ENCODE measurements at regions not wholly inside any gene's neighbourhood (a gene's known extent, or its start where the extent isn't known, plus 50 kb on each side); places are given as distances from the start of the nearest gene placed in this dataset.

GRCh38 chr18:63057707-63058106 is 261.9 kb downstream of the BCL2 start:
- intact Hi-C loops (cut with micrococcal nuclease) = no loop called here
- no peak for TF ChIP-seq ZNF445 (CRISPR knock-in tag; IDR thresholded peaks at IDR 0.05; ENCODE audit: low read depth)
- TF ChIP-seq ZNF318 (IDR thresholded peaks at IDR 0.05; ENCODE audit: borderline replicate concordance in 1 of 2, low read depth in 1 of 2) = no peak
- TF ChIP-seq PHF20 (IDR thresholded peaks at IDR 0.05; ENCODE audit: partially characterized antibody) = no peak
- TF ChIP-seq ZNF239 (CRISPR knock-in tag; IDR thresholded peaks at IDR 0.05) = no peak
- no peak for TF ChIP-seq SRSF7 (optimal IDR thresholded peaks at IDR 0.05; ENCODE audit: low read depth, low read length)
- no peak for TF ChIP-seq GABPB2 (CRISPR knock-in tag; conservative IDR thresholded peaks at IDR 0.05)
- TF ChIP-seq TCF3 (CRISPR knock-in tag; IDR thresholded peaks at IDR 0.05) = no peak
- TF ChIP-seq CHD2 (IDR thresholded peaks at IDR 0.05; ENCODE audit: low read depth, low read length) = no peak
- TF ChIP-seq ZBTB11 (CRISPR knock-in tag; IDR thresholded peaks at IDR 0.05) = no peak
- TF ChIP-seq E2F4 (CRISPR knock-in tag; IDR thresholded peaks at IDR 0.05; ENCODE audit: low read depth) = no peak

More at GRCh38 chr18:63057707-63058106, 261.9 kb downstream of the BCL2 start:
- ChIA-PET CTCF (ENCODE audit: low intra/inter-chr PET ratio) (no interaction called here), POLR2A (interaction anchor here (1.1 kb wide), 1 partner anchor 9 kb away, joined by 4 read pairs; no protein-coding TSS in a partner anchor)
- Histone ChIP-seq H3K4me1 (replicated peaks in 1 of 2; ENCODE audit: control insufficient read depth in 2 of 2, insufficient read depth in 2 of 2, low read length in 2 of 2) (no peaks in the 10 kb centered on the region), H3K9me3 (replicated peaks; ENCODE audit: control insufficient read depth, insufficient read depth, low read depth, low read length) (no peaks in the 10 kb centered on the region), H4K20me1 (replicated peaks; ENCODE audit: control insufficient read depth, insufficient read depth, low read length) (no peaks in the 10 kb centered on the region), H3K36me3 (ENCODE audit: control insufficient read depth, insufficient read depth, low read length) (no peaks in the 10 kb centered on the region), H2AFZ (ENCODE audit: low read depth, low read length) (no peak overlapping the region), H3K9ac (ENCODE audit: insufficient read depth in 1 of 2, low read depth in 2 of 2, low read length in 2 of 2) (no peak overlapping the region), H3K27me3 (ENCODE audit: control insufficient read depth in 2 of 2, insufficient read depth in 2 of 2, low read length in 2 of 2) (peaks cover 5 to 31% of the 10 kb centered on the region in 2 experiments; a peak in 3 of 5 replicates), H3K79me2 (ENCODE audit: control insufficient read depth, insufficient read depth, low read length) (no peaks in the 10 kb centered on the region), H3K9me1 (ENCODE audit: control insufficient read depth, insufficient read depth, low read length) (no peaks in the 10 kb centered on the region), H3K27ac (ENCODE audit: extremely low read depth, low read depth, low read length) (no peak overlapping the region), H3K4me2 (ENCODE audit: insufficient read depth, low read length) (no peak overlapping the region), H3K4me3 (no peak overlapping the region)
- DNase-seq (ENCODE audit: extremely low read depth in 1 of 4, low spot score in 3 of 4) = no peak
- no peak for ATAC-seq
- FAIRE-seq = no peak
- in situ Hi-C loops (cut with MboI) = no loop called here
- 0% methylated on average over 4 of the region's 14 CpGs for WGBS (ENCODE audit: insufficient coverage, low coverage, missing lambda C conversion rate)
- no TSS peak for BruUV-seq (replicated peaks)
